OCI-LY3 (cell line): ENCODE measurements at regions not wholly inside any gene's neighbourhood (a gene's known extent, or its start where the extent isn't known, plus 50 kb on each side); places are given as distances from the start of the nearest gene placed in this dataset.

Experiments
- H2AFZ ChIP-seq: fragments of 200-600, 300-600 bp; shearing (Covaris generic); 2 replicates; pipeline ENCODE4 v1.6.0; 2014; ENCODE audit warnings: antibody characterized with exemption, low read depth, low read length
- H3K27ac ChIP-seq: fragments of 200-600, 300-600 bp; sonication (generic); 2 replicates; pipeline ENCODE4 v1.5.1; 2014; ENCODE audit warnings: mild to moderate bottlenecking, low read length, moderate library complexity, mixed read lengths
- H3K27me3 ChIP-seq: fragments of 200-600, 300-600 bp; sonication (generic); 2 replicates; pipeline ENCODE4 v1.6.1; 2014; ENCODE audit warnings: low read depth, low read length, mixed read lengths
- H3K36me3 ChIP-seq: fragments of 200-600, 300-600 bp; sonication (generic); replicated peaks from 2 replicates; pipeline ENCODE3; 2014; ENCODE audit warnings: low read depth, low read length, mixed read lengths
- H3K4me1 ChIP-seq: fragments of 300-600, 200-600 bp; sonication (generic); 2 replicates; pipeline ENCODE4 v1.6.1; 2014; ENCODE audit warnings: low read length, mixed read lengths
- H3K4me2 ChIP-seq: fragments of 200-600, 300-600 bp; sonication (generic); 2 replicates; pipeline ENCODE4 v1.6.1; 2014; ENCODE audit warnings: low read length, mixed read lengths
- H3K4me3 ChIP-seq: fragments of 300-600, 200-600 bp; sonication (generic); 2 replicates; pipeline ENCODE4 v1.5.1; 2014; ENCODE audit warnings: antibody characterized with exemption, mild to moderate bottlenecking, low read length, moderate library complexity
- H3K79me2 ChIP-seq: fragments of 300-600, 200-600 bp; shearing (Covaris generic); 2 replicates; pipeline ENCODE4 v1.6.1; 2014; ENCODE audit warnings: mild to moderate bottlenecking, low read length, mixed read lengths
- H3K9ac ChIP-seq: fragments of 300-600, 200-600 bp; shearing (Covaris generic); 2 replicates; pipeline ENCODE4 v1.6.0; 2014; ENCODE audit warnings: mild to moderate bottlenecking, low read length, moderate library complexity
- H3K9me3 ChIP-seq: fragments of 200-600, 300-600 bp; shearing (Covaris generic); 2 replicates; pipeline ENCODE4 v1.6.1; 2014; ENCODE audit warnings: low read length, mixed read lengths; ENCODE audit not compliant: insufficient read depth
- H4K20me1 ChIP-seq: fragments of 200-600, 300-600 bp; sonication (generic); 2 replicates; pipeline ENCODE4 v1.6.1; 2016; ENCODE audit warnings: low read length, mixed read lengths; ENCODE audit not compliant: insufficient read depth
- EZH2phosphoT487 ChIP-seq: fragments of 200-600 bp; shearing (Covaris generic); IDR thresholded peaks from 2 replicates; pipeline ENCODE4 v1.6.1; 2018; ENCODE audit warnings: antibody characterized with exemption, mixed run types, low read depth
- TF ChIP-seq, protein P1 (sequence below): fragments of 200-600, 300-600 bp; sonication (generic); IDR thresholded peaks from 2 replicates; pipeline ENCODE4 v1.5.1; 2014; ENCODE audit warnings: antibody characterized with exemption, low read length, low read depth

DNA sequence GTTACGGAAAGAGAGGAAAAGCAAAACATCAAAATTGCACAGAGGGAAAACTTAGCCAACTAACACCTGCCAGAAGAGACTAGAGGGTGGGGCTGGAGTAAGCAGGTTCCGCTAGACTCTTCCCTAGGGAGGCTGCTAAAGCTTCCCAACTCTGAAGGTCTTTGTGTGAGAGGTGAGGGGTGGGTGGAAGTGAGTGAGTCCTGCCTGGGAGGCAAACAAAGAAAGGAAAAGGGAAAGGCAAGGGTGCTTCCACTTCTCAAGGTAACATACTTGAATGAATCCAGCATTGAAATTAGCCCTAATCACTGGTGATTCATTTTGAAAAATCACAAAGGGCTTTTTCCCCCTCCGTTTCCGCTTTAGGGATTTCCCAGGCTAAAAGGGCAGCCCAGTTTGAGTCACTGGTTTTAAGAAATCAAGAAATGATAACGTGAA, 220.5 kb upstream of the ADAMTS9 start:
- no peak overlapping the region for H3K9ac ChIP-seq

DNA sequence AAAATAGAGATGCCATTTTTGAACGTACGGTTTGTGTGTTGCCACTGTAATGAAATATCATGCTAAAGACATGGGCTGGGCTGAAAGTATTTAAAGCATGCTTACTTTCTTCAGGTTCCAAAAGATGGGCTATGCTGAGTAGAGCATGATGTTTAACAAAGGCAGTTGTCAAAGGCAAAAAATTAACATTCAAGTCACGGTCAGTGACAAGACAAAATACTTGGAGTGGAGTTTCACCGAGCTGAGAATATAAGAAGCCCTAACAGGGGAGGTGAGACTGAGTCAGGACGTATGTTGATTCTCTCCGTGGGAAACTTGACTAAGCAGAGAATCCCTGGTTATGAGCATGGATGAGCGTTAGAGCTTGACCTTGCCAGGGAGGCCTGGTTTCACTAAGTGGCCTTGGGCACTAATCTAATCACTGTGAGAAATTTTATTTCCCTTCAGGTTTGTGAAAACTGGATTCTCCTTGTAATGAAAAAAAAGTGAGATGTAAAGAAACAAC, 218.2 kb upstream of the ADAMTS9 start:
- Histone ChIP-seq H3K27me3 (peaks cover 50% of the 10 kb centered on the region), H3K27ac (no peak overlapping the region), H4K20me1 (peaks cover 8% of the 10 kb centered on the region), H3K4me3 (no peak overlapping the region), H3K4me2 (no peak overlapping the region), H3K9ac (no peak overlapping the region), H3K9me3 (0 out of 2 replicates have a peak, but pooled peaks cover 5% of the 10 kb centered on the region), H3K4me1 (peaks cover 13% of the 10 kb centered on the region), H3K36me3 (no peaks in the 10 kb centered on the region), H2AFZ (no peak overlapping the region), H3K79me2 (no peaks in the 10 kb centered on the region)
- TF ChIP-seq, protein P1, sequence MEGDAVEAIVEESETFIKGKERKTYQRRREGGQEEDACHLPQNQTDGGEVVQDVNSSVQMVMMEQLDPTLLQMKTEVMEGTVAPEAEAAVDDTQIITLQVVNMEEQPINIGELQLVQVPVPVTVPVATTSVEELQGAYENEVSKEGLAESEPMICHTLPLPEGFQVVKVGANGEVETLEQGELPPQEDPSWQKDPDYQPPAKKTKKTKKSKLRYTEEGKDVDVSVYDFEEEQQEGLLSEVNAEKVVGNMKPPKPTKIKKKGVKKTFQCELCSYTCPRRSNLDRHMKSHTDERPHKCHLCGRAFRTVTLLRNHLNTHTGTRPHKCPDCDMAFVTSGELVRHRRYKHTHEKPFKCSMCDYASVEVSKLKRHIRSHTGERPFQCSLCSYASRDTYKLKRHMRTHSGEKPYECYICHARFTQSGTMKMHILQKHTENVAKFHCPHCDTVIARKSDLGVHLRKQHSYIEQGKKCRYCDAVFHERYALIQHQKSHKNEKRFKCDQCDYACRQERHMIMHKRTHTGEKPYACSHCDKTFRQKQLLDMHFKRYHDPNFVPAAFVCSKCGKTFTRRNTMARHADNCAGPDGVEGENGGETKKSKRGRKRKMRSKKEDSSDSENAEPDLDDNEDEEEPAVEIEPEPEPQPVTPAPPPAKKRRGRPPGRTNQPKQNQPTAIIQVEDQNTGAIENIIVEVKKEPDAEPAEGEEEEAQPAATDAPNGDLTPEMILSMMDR = no peak
- no peak for TF ChIP-seq EZH2phosphoT487

More for the DNA sequence above, 220.5 kb upstream of the ADAMTS9 start:
- peaks cover 8% of the 10 kb centered on the region for H4K20me1 ChIP-seq
- H3K36me3 ChIP-seq = no peaks in the 10 kb centered on the region
- TF ChIP-seq, protein P1 = no peak
- no peak for TF ChIP-seq EZH2phosphoT487
- no peak overlapping the region for H2AFZ ChIP-seq
- H3K4me3 ChIP-seq = no peak overlapping the region
- peaks cover 47% of the 10 kb centered on the region for H3K27me3 ChIP-seq
- H3K27ac ChIP-seq = no peak overlapping the region
- H3K9me3 ChIP-seq = 0 out of 2 replicates have a peak, but pooled peaks cover 5% of the 10 kb centered on the region
- peak overlapping the region; percentile 18; the same call in 1 of the 2 replicates for H3K4me2 ChIP-seq
- no peaks in the 10 kb centered on the region for H3K79me2 ChIP-seq
- peaks cover 13% of the 10 kb centered on the region for H3K4me1 ChIP-seq

DNA sequence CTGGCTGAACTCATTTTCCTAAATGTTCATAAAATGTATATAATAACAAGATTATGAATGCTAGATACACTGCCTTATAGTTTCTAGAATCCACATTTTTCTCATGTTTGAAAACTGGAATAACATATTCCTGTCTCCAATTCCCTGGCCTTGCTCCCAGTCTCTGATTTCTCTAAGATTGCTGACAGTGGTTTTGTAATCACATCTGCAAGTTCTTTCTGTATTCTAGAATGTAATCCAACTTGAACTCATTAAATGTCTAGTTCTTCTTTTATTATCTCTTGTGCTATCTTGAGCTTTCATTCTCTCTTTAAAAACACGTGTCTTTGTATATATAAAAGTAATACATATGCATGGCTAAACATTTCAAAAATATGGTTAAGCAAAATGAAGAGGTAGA, 215.2 kb upstream of the ADAMTS9 start:
- Histone ChIP-seq H3K9ac (no peak overlapping the region), H3K79me2 (no peaks in the 10 kb centered on the region), H3K4me2 (no peak overlapping the region), H3K27me3 (peaks cover 26% of the 10 kb centered on the region), H2AFZ (no peak overlapping the region), H3K9me3 (0 out of 2 replicates have a peak, but pooled peaks cover 5% of the 10 kb centered on the region), H4K20me1 (peaks cover 5% of the 10 kb centered on the region), H3K4me1 (peaks cover 3% of the 10 kb centered on the region), H3K4me3 (no peak overlapping the region), H3K27ac (no peak overlapping the region), H3K36me3 (no peaks in the 10 kb centered on the region)
- TF ChIP-seq EZH2phosphoT487 = no peak
- TF ChIP-seq, protein P1 = no peak

DNA sequence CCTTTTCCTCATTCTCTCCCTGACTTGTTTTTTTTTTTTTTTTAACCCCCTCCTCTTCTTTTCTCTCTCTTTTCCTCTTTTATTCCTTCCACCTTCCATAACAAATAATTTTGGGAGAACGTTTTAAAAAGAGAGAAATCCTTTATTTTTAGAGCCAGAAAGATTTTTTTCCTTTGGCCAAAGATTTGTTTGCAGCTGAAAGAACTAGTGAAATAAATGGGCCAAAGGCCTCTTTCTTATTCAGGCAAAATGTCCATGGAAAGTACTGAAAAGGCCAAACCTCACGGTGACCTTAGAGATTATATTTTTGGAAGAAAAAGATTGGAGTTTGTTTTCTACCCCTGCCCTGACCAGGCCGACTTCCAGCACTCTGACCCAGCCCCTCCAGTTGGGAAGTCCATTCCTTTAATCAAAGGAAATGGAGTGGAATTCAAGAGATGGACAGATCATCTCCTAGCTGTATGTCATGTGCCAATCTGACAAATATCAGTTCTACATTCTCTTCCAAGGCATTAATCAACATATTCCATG, 214.3 kb upstream of the ADAMTS9 start:
- Histone ChIP-seq H3K4me1 (no peaks in the 10 kb centered on the region), H3K9ac (no peak overlapping the region), H3K36me3 (no peaks in the 10 kb centered on the region), H3K27ac (no peak overlapping the region), H3K4me2 (no peak overlapping the region), H3K4me3 (no peak overlapping the region), H3K79me2 (no peaks in the 10 kb centered on the region), H3K27me3 (peaks cover 17% of the 10 kb centered on the region; the same call in 1 of the 2 replicates), H3K9me3 (0 out of 2 replicates have a peak, but pooled peaks cover 5% of the 10 kb centered on the region), H2AFZ (no peak overlapping the region), H4K20me1 (no peaks in the 10 kb centered on the region)
- TF ChIP-seq, protein P1 = no peak
- no peak for TF ChIP-seq EZH2phosphoT487
